Epithelial cell of esophagus (primary cell): ENCODE measurements at regions not wholly inside any gene's neighbourhood (a gene's known extent, or its start where the extent isn't known, plus 50 kb on each side); places are given as distances from the start of the nearest gene placed in this dataset.

Experiments used
- DNase-seq: peaks from one replicate; pipeline ENCODE4 v3.0.0; 2010; ENCODE audit warnings: low read depth
- H3K4me3 ChIP-seq: 2 replicates; pipeline ENCODE4 v1.5.1; 2011; ENCODE audit warnings: mild to moderate bottlenecking, low read length, control low read depth
- CTCF ChIP-seq: IDR thresholded peaks from 2 replicates; pipeline ENCODE4 v1.5.1; 2011; ENCODE audit warnings: low read depth, mild to moderate bottlenecking, low read length, control low read depth, inconsistent platforms; ENCODE audit not compliant: insufficient read depth; ENCODE audit errors: missing control alignments

DNA sequence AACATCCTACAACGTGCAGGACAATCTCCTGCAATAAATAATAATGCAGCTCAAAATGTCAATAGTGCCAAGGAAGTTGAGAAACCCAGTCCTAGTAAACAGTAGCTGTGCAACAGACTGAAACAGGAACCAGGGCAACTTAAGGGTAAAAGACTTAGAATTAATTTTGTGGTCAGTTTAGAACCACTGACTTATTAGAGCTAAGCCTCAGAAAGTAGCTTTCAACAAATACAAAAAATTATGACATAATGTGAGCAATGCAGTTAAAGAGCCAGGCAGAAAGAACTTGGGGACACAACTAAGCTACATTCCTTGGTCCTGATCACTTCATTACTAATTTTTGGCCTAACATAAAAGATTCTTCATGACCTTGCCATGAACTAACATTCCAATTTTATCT is 195.4 kb downstream of the MACC1 start:
- DNase-seq, result no peak
- H3K4me3 ChIP-seq, result no peak overlapping the region
- no peak for TF ChIP-seq CTCF

- H3K4me3 ChIP-seq, result no peak overlapping the region
- no peak for TF ChIP-seq CTCF
- DNase-seq, result no peak
Observed at GRCh38 chr7:20021066-20021465, 196.1 kb downstream of the MACC1 start.

GRCh38 chr7:20019757-20020432 is 197.3 kb downstream of the MACC1 start:
- DNase-seq, result no peak
- no peak for TF ChIP-seq CTCF
- H3K4me3 ChIP-seq, result no peak overlapping the region

- DNase-seq, result no peak
- no peak for TF ChIP-seq CTCF
- H3K4me3 ChIP-seq, result no peak overlapping the region
Observed at GRCh38 chr7:20016669-20017068, 200.5 kb downstream of the MACC1 start.

DNA sequence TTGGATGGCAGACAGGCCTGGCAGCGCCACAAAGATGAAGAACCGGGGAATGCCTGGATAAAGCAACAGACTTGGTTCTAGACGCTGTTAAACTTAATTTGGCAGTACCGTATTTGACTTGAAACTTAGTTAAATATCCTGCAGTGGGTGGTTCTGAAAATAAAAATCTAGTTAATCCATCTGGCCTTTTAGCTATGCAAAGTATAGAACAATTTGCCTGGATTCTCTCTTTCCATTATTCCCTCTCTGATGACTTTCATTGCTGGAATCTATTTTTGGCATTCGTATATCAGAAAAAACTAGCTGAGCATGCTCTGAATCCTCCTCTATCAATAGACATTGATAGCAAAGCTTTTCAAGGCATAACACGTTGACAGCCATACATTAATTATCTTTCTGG is 203.6 kb downstream of the MACC1 start:
- DNase-seq, result no peak
- no peak overlapping the region for H3K4me3 ChIP-seq
- TF ChIP-seq CTCF, result no peak

DNA sequence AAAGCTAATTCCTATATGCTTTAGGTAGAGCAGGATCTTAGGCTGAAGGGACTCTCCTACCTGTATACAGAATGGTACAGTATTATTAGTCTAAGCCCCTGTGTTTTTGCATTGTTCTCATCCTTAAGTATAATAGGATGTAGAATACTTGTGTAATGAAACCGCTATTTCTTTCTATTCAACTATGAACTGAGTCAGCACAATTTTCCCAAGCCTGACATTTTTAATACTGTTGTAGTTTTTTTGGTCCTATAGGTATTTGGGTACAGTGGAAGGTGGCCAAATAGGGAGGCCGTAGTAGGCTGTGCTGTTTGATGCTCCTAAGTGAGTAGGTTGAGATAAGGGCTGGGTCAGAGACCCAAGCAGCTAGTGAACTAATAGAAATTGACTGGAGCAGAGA is 205.1 kb downstream of the MACC1 start:
- no peak for TF ChIP-seq CTCF
- no peak overlapping the region for H3K4me3 ChIP-seq
- DNase-seq, result no peak

DNA sequence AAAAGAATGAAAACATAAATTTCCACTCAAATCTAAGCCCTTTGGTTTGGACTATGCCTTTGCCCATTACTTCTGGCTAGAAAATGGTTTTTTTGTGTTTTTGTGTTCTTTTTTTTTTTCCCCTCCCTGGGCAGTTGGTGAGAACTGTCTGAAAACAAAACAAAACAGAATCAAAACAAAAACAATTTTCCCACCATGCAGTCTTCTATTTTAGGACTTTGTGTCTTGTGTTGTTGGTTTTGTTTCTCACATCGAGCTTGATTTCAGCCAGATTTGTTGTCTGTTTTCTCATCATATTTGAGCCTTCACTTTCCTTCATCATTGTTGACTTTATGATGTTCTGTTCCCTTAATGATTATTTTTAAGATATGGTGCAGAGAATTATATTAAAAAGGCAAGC is 206.3 kb downstream of the MACC1 start:
- TF ChIP-seq CTCF, result no peak
- DNase-seq, result no peak
- H3K4me3 ChIP-seq, result no peak overlapping the region
